Cerebellar cortex (tissue), 1 donor: ENCODE measurements at regions not wholly inside any gene's neighbourhood (a gene's known extent, or its start where the extent isn't known, plus 50 kb on each side); places are given as distances from the start of the nearest gene placed in this dataset.
"Not testable (repeated sequence)": the region's sequence is repeated elsewhere in the genome, so short reads cannot be mapped to it uniquely, and the experiment has no call there.

Experiments
- DNase-seq: peaks from one replicate; pipeline ENCODE4 v3.0.0-alpha.2; 2015; ENCODE audit warnings: low spot score

DNA sequence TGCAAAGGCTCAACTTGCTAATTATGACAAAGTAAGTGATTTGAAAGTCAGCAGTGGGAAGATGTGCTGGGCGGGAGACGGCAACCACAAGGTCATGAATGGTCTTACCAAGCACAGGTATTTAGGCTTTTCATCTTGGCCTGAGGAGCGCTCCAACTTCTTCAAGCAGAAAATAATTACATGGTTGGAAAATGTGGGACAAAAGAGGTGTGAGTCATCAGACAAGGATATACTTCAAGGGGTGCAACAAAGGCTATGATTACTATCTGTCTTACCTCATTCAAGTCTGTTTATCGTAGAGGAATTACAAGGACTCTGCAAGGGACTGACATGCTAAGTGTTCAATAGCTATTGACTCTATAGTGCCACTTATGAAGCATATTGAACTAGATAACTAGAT, 2005.7 kb downstream of the MRPL39 start:
- DNase-seq = no peak

DNA sequence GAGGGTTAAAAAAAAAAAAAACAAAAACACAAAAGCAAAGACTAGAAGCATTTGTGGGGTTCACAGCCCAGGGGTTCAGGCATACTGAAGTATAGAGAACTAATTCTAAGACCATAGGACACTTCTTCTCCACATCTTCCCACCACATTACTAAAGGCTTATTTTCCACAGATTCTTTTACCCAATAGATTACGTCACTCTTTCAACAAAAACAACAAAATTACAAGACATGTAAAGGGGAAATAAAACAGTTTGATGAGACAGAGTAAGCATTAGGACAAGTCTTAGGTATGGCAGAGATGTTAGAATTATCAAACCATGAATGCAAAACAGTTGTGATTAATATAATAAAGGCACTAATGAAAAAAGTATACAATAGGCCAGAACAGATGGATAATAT, 2013.7 kb downstream of the MRPL39 start:
- DNase-seq = no peak

DNA sequence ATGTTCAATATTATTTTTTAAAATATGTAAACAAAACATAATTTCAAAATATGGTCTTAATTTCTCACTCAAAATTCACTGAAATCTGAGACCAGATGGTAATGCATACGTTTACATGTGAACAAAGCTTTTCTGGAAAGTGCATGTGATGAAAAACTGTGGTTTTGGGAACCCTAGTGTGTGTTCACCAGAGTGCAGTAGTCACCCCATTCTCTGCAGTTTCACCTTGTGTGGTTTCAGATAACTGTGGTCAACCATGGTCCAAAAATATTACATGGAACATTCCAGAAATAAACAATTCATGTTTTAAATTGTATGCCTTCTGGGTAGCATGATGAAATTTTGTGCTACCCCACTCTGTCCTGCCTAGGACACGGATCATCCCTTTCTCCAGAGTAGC, 2021.9 kb downstream of the MRPL39 start:
- DNase-seq = no peak

DNA sequence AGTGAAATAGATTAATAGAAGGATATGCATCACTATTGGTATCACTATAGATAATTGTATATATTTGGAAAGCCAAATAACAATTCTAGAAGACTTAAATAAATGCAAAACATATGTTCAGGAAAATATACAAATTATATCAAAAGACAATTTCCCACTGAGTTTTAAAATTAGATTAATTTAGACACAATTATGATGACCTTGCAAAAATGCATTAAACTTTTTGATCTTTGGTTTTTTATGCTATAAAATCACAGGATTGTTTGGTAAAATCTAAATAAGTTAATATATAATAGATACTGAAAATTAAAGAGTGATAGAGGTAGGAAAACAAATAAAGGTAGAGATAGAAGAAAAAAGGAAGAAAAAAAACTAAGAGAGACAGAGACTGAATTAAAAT, 2027.7 kb downstream of the MRPL39 start:
- no peak for DNase-seq

DNA sequence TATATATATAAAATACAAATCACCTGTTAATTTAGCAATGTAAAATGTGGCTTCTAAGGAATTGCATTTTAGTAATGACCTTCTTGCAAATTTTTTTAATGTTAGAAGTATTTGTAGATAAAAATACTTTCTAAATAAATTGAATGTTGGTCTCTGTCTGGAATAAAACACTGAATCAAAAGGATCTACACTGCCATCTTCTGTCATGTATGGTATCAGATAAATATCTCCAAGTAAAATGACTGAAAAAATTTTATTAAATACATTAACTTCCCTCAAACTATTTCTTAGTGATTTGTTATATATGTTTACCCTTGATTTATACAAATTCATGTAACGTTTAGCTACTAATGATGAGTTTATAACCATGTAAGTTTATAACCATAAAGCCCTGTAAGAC, 2029.3 kb downstream of the MRPL39 start:
- DNase-seq = no peak

DNA sequence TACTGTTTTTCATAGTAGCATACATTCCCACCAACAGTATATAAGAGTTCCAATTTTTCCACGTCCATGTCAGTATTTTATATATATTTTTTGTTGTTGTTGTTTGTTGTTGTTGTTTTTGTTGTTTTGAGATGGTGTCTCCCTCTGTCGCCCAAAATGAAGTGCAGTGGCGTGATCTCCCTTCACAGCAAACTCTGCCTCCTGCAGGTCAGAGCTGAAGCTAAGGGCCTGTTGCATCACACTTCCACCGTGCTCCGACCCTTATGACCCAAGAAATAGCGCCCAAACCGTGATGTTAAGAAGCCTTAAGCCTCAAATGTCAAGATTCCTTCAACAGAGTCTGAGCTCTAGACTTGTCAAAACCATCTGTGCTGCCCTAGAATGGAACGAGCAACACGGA, 2032.3 kb downstream of the MRPL39 start:
- DNase-seq = no peak

DNA sequence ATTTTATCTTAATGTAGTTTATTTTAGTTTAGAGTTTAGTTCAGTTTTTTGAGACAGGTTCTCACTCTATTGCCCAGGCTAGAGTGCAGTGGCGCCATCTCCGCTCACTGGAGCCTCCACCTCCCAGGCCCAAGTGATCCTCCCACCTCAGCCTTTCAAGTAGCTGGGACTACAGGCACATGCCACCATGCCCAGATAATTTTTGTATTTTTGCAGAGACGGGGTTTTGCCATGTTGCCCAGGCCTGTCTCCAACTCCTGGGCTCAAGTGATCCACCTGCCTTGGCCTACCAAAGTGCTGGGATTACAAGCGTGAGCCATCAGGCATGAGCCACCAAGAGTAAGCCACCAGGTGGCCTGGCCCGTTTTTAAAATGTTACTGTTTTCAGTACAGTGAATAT, 2058.4 kb downstream of the MRPL39 start:
- not testable (repeated sequence) for DNase-seq

DNA sequence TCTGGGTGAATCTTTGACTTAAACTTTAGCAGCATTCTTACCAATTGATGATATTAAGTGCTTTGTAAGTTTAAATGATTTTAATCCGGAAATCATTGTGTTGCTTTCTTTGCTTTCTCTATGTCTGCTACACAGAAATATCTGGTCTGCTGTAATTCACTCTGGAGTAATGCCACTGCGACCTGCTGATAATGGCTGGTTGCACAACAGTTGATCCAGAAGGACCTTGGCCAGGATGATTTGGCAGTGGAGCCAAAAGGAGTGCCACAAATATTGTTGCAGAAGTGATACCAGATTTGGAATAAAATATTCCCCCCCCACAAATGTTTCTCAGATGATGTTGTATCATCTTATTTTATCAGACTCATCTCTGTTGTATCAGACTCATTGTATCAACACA, 2063.9 kb downstream of the MRPL39 start:
- DNase-seq = no peak

DNA sequence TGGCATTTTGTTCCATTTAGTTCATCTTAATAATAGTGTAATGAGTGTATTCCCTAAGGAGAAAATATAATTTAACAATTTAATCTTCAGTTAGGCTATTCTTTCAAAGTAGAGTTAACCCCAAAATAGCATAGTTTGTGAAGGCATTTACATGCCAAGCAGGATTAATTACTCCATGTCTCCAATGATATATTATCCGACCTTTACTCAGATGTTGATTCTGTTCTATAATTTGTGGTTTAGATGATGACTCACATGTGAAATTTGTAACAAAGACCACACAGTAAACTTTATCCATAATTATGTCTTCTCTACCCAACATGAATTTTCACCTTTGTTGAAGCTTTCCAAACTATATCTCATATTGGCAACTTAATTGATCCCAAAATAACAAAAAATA, 2065.2 kb downstream of the MRPL39 start:
- DNase-seq = no peak

DNA sequence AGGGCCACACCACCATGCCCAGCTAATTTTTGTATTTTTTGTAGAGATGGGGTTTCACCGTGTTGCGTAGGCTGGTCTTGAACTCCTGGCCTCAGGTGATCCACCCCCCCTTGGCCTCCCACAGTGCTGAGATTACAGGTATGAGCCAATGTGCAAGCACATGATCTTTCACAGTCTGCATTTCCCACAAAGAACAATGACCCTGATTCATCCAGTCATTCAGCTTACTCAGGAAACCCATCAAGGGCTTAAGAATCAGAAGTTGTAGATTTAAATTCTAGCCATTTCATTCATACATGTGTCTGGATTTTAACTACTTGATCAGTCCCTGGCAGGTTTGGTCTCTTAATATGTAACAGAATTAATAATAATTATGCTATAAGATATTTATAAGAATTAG, 2065.7 kb downstream of the MRPL39 start:
- no peak for DNase-seq

DNA sequence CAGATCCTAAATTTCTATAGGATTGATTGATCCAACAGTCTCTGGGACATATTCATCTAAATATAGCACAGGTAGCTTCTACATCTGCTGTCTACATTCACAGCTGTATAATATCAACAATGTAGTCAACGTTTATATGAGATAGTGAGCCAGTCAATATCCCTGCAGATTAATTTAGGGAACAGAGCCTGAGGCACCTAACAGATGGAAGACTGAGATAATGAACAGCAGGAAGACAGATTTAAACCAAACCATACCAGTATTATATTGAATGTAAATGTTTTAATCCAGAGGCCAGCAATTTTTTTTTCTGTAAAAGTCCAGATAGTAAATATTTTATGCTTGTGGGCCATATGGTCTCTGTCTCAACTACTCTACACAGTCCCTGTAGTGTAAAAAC, 2072.4 kb downstream of the MRPL39 start:
- no peak for DNase-seq

DNA sequence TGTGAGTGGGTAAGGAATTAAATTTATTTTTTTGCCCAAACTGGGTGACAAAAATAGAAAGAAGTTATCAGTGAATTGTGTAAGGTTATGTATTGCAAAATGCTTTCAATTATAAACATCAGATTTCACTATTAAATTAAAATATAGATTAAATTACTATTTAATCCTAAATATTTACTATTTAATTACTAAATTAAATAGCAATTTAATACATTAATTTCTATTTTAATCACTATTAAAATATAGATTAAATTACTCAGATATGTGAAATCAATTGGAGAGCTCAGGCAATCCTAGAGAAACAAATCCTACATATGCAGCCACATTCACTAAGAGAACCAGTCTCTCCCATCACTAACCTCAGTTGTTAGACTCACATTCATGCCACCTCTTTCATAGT, 2075.8 kb downstream of the MRPL39 start:
- DNase-seq = no peak

DNA sequence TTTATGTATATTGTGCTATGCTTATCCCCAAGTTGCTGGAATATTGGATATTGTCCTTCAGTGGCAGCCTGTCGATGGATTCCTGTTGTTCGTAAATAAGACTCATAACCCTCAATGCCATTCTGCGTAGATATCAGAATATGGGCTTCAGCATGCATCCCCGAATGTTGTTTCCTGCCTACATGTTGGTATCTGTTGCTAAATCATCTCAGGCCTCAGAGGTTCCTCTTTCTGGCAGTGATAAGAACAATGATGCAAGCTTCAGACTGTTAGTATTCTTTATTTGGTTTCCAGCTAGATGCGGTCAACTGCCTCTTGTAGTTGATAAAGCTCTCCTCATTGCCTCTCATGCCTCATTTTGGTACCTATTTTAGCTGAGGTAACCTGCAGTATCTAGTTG, 2082.6 kb downstream of the MRPL39 start:
- no peak for DNase-seq

DNA sequence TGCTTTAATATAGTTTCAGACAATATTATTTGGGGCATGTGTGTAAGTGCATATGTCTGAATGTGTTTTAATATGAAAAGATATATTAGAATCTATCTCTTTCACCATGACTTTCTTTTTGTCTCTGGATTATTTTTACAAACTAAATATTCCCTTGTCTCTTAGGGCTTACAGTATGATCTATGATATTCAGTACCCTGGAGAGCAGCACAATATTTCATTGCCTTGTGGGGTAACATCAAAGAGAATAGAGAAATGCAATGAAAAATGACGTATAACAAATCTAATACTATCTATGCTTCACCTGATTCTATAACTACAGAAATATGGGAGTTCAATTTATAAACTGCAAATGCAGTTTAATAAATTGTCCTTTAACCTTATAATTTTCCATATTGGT, 2084.5 kb downstream of the MRPL39 start:
- DNase-seq = no peak

DNA sequence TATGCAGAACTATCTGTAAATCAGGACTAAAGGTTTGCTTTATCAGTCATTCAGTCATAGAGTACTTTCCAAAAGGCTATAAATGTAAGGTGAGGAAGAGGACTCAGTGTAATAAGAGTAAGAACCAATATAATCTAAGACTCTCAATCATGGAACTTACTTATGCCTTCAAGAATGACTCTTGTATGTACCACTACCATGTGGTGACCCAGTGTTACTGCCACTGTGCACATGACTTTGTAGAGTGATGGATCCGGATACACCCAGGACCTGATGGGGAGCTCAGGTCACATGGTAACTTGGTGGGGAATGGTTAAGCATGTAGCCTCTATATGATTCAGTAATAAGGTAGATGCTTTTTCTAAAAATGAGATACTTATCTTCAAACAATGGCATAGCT, 2099.8 kb downstream of the MRPL39 start:
- no peak for DNase-seq

DNA sequence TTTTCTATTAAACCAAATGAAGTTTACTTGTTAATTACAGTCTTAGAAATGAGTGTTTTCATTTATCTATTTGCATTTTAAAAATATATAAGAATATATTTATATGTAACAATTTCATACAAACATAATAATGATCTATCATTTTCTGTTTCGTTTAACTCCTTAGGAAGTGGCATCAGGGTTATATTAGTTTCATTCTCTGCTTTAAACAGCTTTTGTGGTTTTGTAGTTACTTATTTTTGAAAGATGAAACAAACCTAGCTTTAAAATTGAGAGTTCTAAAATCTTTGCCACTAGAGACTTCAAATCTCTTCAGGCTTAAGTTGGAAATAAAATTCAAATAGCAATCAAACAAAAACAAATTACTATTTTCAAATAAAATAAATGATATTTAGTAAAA, 2110.6 kb downstream of the MRPL39 start:
- no peak for DNase-seq

DNA sequence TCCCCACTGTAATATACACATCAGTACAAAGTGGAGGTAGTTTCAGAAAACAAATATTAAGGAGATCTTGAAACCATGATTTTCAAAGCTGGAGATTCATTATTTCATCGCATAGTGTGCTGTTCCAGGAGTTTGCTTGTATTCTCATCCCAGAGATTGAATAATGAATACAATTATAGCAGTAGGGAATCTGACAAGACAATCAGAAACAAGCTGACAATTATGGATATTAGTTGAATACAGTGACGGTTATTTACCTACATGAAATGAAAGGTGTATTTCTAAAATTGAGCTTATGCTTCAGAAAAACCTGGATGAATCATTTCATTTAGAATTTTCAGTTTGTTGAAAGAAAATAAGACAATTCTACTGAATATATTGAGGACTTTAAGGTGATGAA, 2119.0 kb downstream of the MRPL39 start:
- DNase-seq = no peak

DNA sequence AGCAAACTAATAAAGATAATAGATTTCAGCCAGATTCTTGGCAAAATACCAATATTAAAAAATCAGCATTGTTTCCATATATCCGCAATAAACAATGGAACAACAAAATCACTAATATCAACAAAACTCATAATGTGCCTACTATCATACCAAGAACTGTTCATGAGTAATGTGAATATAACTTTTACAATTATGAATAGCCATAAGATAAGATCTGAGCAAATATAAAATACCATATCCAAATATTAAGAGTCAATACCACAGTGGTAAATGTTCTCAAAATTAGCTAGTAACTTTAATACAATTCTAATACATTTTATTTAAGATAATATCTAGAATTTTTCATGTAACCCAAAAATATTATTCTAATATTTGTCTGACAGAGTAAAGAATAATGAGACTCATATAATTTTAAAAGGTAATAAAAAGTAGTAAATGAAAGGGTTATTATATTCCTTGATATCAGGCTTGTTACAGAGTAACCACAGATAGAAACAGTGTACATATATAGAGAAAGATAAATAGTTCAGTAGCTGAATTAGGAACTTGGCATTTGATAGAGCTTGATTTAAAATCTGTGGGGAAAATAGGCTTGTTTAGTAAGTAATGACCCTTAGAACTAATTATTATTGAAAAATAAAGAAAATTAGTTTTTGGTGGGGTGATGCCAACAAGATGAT, 2126.6 kb downstream of the MRPL39 start:
- DNase-seq = no peak

DNA sequence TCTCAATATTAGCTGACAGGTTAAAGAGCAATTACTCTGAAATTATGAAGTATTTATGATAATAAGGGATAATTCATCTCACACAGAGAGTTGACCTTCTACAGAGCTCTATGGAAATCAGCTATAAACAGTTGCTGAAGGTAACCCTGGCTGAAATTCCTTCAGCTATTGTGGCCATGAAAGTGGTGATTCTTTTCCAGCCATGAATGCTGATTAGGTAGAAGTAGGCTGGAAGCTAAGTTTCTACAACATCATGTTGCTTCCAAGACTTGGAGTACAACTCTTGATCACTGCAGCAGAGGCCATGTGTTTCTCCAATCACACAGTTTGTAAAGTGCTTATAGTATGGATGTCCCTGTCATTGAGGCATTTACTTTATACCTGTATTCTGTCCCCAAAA, 2128.9 kb downstream of the MRPL39 start:
- DNase-seq = no peak

DNA sequence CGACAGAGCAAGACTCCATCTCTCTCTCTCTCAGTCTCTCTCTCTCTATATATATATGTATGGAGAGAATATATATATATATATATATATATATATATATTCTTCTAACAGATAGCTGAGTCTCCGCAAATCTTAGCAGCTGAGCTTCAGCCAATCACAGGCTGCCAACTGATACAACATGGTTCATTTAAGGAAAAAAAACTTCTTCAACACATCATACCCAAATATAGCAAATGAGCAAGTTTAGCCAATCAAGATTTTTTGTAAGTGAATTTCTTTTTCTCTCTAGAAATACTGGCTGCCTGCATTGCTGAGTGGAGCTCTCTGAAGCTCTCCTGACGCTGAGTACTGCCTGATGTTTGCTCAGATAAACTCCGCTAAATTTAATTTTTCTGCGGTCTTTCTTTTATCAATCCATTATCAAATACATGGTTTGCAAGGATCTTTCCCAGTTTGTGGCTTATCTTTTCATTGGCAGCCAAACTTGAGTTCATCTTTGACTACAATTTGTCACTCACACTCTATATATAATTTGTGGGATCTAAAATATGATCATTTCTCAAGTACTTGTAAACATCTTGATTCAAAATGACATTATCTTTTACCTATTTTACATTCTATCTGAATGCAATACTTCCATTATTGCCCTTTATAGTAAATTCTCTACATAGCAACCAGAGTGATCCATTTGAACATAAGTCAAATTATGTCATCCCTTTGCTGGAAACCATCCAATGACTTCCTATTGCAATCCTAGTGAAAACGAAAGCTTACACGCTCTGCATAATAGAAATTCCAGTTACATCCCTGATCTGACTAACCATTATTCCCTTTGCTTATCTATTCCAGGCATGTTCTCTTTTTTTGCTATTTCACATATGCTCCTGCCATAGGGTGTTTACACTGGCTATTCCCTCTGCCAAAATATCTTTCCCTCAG, 2131.7 kb downstream of the MRPL39 start:
- no peak for DNase-seq

DNA sequence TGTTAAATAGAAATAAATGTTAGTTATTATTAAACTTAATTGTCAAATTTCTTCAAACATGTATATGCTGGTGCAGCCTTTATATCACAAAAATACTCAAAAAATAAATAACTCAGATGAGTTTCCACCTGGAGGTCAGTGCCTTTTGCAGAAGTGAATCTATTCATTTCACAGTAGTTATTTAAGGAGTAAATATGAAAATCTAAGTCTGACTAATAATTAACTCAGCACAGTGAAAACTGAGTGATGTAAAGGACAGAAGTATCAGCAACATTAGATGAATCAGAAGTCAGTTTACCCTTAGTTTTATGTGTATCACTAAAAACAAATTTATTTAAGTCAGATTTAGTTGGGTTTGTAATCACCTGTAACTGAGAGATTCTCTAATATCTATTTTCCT, 2135.4 kb downstream of the MRPL39 start:
- DNase-seq = no peak

DNA sequence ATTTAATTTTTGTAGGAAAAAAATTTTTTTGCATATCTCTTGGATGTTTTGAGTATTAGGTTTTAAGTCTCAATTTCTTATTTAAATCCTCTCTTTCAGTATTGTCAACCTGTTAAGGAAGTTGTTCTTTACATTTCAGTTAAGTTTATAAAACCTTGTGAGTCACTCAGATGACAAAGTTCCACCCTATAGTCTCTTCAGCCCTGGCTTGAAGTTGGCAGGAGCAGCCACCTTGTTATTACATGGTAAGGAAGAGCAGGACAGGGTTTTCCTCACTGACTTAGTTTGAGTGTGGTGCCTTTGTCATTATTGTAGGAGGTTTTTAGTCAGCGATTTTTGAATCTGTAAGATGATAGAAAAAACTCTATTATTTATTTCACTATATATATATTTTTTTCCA, 2143.9 kb downstream of the MRPL39 start:
- DNase-seq = no peak

DNA sequence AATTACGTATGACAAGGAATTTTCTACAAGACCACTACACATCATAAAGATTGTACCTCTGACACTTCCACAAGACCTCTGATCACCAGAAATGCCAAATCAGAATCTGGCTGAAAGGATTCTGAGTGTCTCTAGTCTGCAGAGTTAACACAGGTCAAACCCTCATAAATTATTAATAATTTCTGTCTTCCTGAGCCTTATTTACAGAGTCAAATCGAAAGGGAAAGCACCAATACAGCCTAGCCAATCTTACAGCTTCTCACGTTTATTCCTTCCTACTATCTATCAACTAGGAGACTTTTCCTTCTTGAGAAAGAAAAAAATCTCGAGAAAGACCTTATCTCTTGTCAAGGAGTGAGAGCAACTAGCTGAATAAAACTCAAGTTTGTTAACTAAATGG, 2151.6 kb downstream of the MRPL39 start:
- DNase-seq = no peak
